ENCODE measurements at regions not wholly inside any gene's neighbourhood (a gene's known extent, or its start where the extent isn't known, plus 50 kb on each side); places are given as distances from the start of the nearest gene placed in this dataset.

- TF ChIP-seq POLR2AphosphoS5 (IDR thresholded peaks at IDR 0.05) (no peak), CTCF (IDR thresholded peaks at IDR 0.05) (no peak)
These were observed 328.3 kb downstream of the FOXL1 start for GRCh38 chr16:86906623-86907022.
